ENCODE measurements at regions not wholly inside any gene's neighbourhood (a gene's known extent, or its start where the extent isn't known, plus 50 kb on each side); places are given as distances from the start of the nearest gene placed in this dataset.
"Not testable (repeated sequence)": the region's sequence is repeated elsewhere in the genome, so short reads cannot be mapped to it uniquely, and the experiment has no call there.

DNA sequence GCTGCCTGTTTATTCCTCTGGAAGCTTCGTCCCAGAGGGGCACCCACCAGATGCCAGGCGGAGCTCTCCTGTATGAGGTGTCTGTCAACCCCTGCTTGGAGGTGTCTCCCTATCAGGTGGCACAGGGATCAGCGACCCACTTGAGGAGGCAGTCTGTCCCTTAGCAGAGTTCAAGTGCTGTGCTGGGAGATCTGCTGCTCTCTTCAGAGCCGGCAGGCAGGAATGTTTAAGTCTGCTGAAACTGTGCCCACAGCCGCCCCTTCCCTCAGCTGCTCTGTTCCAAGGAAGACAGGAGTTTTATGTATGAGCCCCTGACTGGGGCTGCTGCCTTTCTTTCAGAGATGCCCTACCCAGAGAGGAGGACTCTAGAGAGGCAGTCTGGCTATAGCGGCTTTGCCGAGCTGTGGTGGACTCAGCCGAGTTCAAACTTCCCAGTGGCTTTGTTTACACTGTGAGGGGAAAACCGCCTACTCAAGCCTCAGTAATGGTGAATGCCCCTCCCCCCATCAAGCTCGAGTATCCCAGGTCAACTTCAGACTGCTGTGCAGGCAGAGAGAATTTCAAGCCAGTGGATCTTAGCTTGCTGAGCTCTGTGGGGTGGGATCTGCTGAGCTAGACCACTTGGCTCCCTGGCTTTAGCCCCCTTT, 279.8 kb downstream of the TTC8 start:
- TF ChIP-seq CTCF, POLR2A (IDR thresholded peaks at IDR 0.05): not testable (repeated sequence)

Measured in sigmoid colon (tissue), 3 donors.